HepG2 (cell line): ENCODE measurements at regions not wholly inside any gene's neighbourhood (a gene's known extent, or its start where the extent isn't known, plus 50 kb on each side); places are given as distances from the start of the nearest gene placed in this dataset.

ENCODE experiments used
- ATAC-seq: fragments of 200-7000 bp; cut with Tn5 transposase; 3 replicates; pipeline ENCODE4 v1.9.1; 2020; ENCODE audit warnings: mild to moderate bottlenecking, moderate library complexity
- BruUV-seq: library from RNA; stranded (reverse); fragments of 400-500 nt; replicated peaks from 2 replicates; lab custom pipeline; 2021; lab: Mats Ljungman, UMichigan
- CTCF ChIA-PET: fragments of 300-600 bp; formaldehyde crosslinking; extraction: SDS; loops from one replicate; lab custom pipeline; 2021; ENCODE audit warnings: low total read pairs, inconsistent platforms, low intra/inter-chr PET ratio; lab: Yijun Ruan, JAX
- POLR2A ChIA-PET: fragments of 350-600 bp; sonication (Branson Sonifier 250); formaldehyde crosslinking; loops from one replicate; lab custom pipeline; 2020; ENCODE audit warnings: antibody characterized with exemption, inconsistent platforms; lab: Yijun Ruan, JAX
- DNase-seq: peaks from one replicate; pipeline ENCODE4 v3.0.0-alpha.2; 2015; ENCODE audit warnings: low spot score
- FAIRE-seq: peaks from 3 replicates; lab custom pipeline; 2011; peaks lifted over from hg19 to GRCh38; lab: Jason Lieb, UNC
- H2AFZ ChIP-seq: one replicate; pipeline ENCODE4 v1.6.1; 2011; ENCODE audit warnings: low read length, inconsistent platforms
- H3K27ac ChIP-seq: fragments of 300-600 bp; 3 replicates; pipeline ENCODE4 v1.8.0; 2011; ENCODE audit warnings: mixed run types, mild to moderate bottlenecking, mixed read lengths, low read length, inconsistent platforms; ENCODE audit not compliant: insufficient read depth; ENCODE audit errors: extremely low read length
- H3K27me3 ChIP-seq, 2 experiments: fragments of 200-600 bp in 1 of 2; 2 replicates in 1 of 2; 3 replicates in 1 of 2; pipeline versions ENCODE4 v1.6.0 to v1.8.0; 2011; ENCODE audit warnings: low read length in 2 of 2, mild to moderate bottlenecking in 2 of 2, moderate library complexity in 2 of 2, inconsistent platforms in 1 of 2; ENCODE audit not compliant: insufficient read depth in 2 of 2, control insufficient read depth in 1 of 2
- H3K36me3 ChIP-seq, 2 experiments: fragments of 200-600 bp in 1 of 2; replicated peaks in 1 of 2; 2 replicates in 1 of 2; 3 replicates in 1 of 2; pipeline versions ENCODE4 v1.5.1 to v1.8.0; 2011; ENCODE audit warnings: low read length in 2 of 2, inconsistent platforms in 1 of 2; ENCODE audit not compliant: insufficient read depth in 2 of 2, control insufficient read depth in 1 of 2
- H3K4me1 ChIP-seq: 2 replicates; pipeline ENCODE4 v1.5.1; 2012; ENCODE audit warnings: low read length, inconsistent platforms; ENCODE audit not compliant: insufficient read depth
- H3K4me2 ChIP-seq: 2 replicates; pipeline ENCODE4 v1.6.0; 2011; ENCODE audit warnings: low read depth, low read length, inconsistent platforms
- H3K4me3 ChIP-seq, 3 experiments: fragments of 200-600 bp in 1 of 3; sonication (generic), shearing (Covaris generic) in 1 of 3; replicated peaks in 1 of 3; 2 replicates each; pipeline ENCODE4 v1.5.1; 2011 to 2016; ENCODE audit warnings: low read length in 3 of 3, inconsistent platforms in 2 of 3, low read depth in 2 of 3, mild to moderate bottlenecking in 2 of 3, control low read depth in 1 of 3, mixed read lengths in 1 of 3; ENCODE audit not compliant: insufficient read depth in 1 of 3
- H3K79me2 ChIP-seq: one replicate; pipeline ENCODE4 v1.6.1; 2011; ENCODE audit warnings: low read length, inconsistent platforms; ENCODE audit not compliant: insufficient read depth
- H3K9ac ChIP-seq: 2 replicates; pipeline ENCODE4 v1.6.0; 2011; ENCODE audit warnings: mild to moderate bottlenecking, low read depth, low read length, inconsistent platforms; ENCODE audit not compliant: insufficient read depth
- H3K9me3 ChIP-seq: 2 replicates; pipeline ENCODE4 v1.5.1; 2012; ENCODE audit warnings: mild to moderate bottlenecking, low read length
- H4K20me1 ChIP-seq: 2 replicates; pipeline ENCODE4 v1.6.0; 2011; ENCODE audit warnings: inconsistent platforms, mild to moderate bottlenecking, low read length, moderate library complexity; ENCODE audit not compliant: insufficient read depth
- GABPB1 ChIP-seq: IDR thresholded peaks from 2 replicates; pipeline ENCODE4 v1.6.1; 2016; ENCODE audit warnings: mild to moderate bottlenecking, missing genetic modification reagents, moderate library complexity, missing compliant biosample characterization
- PRDM10 ChIP-seq: sonication (generic); formaldehyde crosslinking; IDR thresholded peaks from 2 replicates; pipeline ENCODE4 v1.4.0; 2020; ENCODE audit warnings: low read depth, missing genetic modification reagents
- SUZ12 ChIP-seq: fragments of 150-350 bp; IDR thresholded peaks from 2 replicates; pipeline ENCODE4 v1.6.1; 2014; ENCODE audit warnings: low read depth, low read length
- UBTF ChIP-seq: sonication (generic); formaldehyde crosslinking; IDR thresholded peaks from 2 replicates; pipeline ENCODE4 v1.4.0; 2020; ENCODE audit warnings: mild to moderate bottlenecking, missing genetic modification reagents
- ZBTB40 ChIP-seq, 2 experiments: fragments of 450-650 bp in 1 of 2; sonication (generic) in 1 of 2; formaldehyde crosslinking in 1 of 2; IDR thresholded peaks; 2 replicates each; pipeline versions ENCODE4 v1.6.1 to v1.8.0; 2016 to 2022; ENCODE audit warnings: antibody characterized with exemption in 1 of 2, mild to moderate bottlenecking in 1 of 2, missing genetic modification reagents in 1 of 2
- ZNF367 ChIP-seq: sonication (generic); formaldehyde crosslinking; IDR thresholded peaks from 2 replicates; pipeline ENCODE4 v1.4.0; 2020; ENCODE audit warnings: missing genetic modification reagents, borderline replicate concordance
- WGBS: methylation state at CpG from one replicate; pipeline ENCODE4 v1.1.6; 2017; ENCODE audit warnings: low lambda C conversion rate; 5-methylcytosine and 5-hydroxymethylcytosine counted together
- in situ Hi-C: cut with HindIII; loops from 2 replicates; pipeline ENCODE4 v1.10.0; 2017; ENCODE audit warnings: low pct_unique_long_range_greater_than_20kb; ENCODE audit not compliant: extremely low pct_ligation_motif_present
- intact Hi-C: fragments of 100-400 bp; cut with micrococcal nuclease; formaldehyde crosslinking; loops from one replicate; pipeline ENCODE4 v1.10.0; 2022; ENCODE audit not compliant: unreplicated experiment

GRCh38 chr3:13200465-13200864, 127.2 kb upstream of the IQSEC1 start:
- H2AFZ ChIP-seq = no peak overlapping the region
- H3K27ac ChIP-seq = no peak overlapping the region
- in situ Hi-C loops = no loop called here
- intact Hi-C loops = no loop called here
- POLR2A ChIA-PET = interaction anchor here (0.9 kb wide), 1 partner anchor 24 kb away, joined by 3 read pairs; no protein-coding TSS in a partner anchor
- no peak for FAIRE-seq
- TF ChIP-seq SUZ12 = no peak
- TF ChIP-seq ZBTB40 (IDR thresholded peaks at IDR 0.05) = no peak
- TF ChIP-seq ZBTB40 (CRISPR knock-in tag; IDR thresholded peaks at IDR 0.05) = no peak
- TF ChIP-seq UBTF (CRISPR knock-in tag) = no peak
- TF ChIP-seq GABPB1 (CRISPR knock-in tag) = no peak
- no peak for TF ChIP-seq ZNF367 (CRISPR knock-in tag)
- no peak for TF ChIP-seq PRDM10 (CRISPR knock-in tag)
- TF ChIP-seq, all 625 proteins: peak for 0
- no peak overlapping the region for H3K4me3 ChIP-seq
- DNase-seq (no peak), ATAC-seq (no peak)
- no TSS peak for BruUV-seq
- H3K36me3 ChIP-seq = no peaks in the 10 kb centered on the region
- H3K4me2 ChIP-seq = no peak overlapping the region
- H3K9me3 ChIP-seq = no peaks in the 10 kb centered on the region
- no peaks in the 10 kb centered on the region; the same call in 1 of the 2 replicates for H4K20me1 ChIP-seq
- no peaks in the 10 kb centered on the region for H3K27me3 ChIP-seq
- CTCF ChIA-PET = no interaction called here
- 100% methylated on average over 7 of the region's 8 CpGs for WGBS
- H3K4me1 ChIP-seq = peaks cover 16% of the 10 kb centered on the region
- no peak overlapping the region for H3K9ac ChIP-seq
- no peaks in the 10 kb centered on the region for H3K79me2 ChIP-seq
